Colonic mucosa (tissue), 4 donors: ENCODE measurements at regions not wholly inside any gene's neighbourhood (a gene's known extent, or its start where the extent isn't known, plus 50 kb on each side); places are given as distances from the start of the nearest gene placed in this dataset.
A peak's percentile ranks its signal among the peaks of the same experiment; 100 is the strongest.

Source experiments
- DNase-seq: peaks from one replicate; pipeline ENCODE4 v3.0.0-alpha.2; 2020
- H3K27ac ChIP-seq: fragments of 200-600 bp; one replicate; pipeline ENCODE4 v1.8.0; 2021
- H3K27me3 ChIP-seq: fragments of 200-600 bp; one replicate; pipeline ENCODE4 v1.8.0; 2021
- H3K36me3 ChIP-seq: fragments of 200-600 bp; one replicate; pipeline ENCODE4 v1.8.0; 2021
- H3K4me1 ChIP-seq: fragments of 200-600 bp; one replicate; pipeline ENCODE4 v1.8.0; 2021; ENCODE audit warnings: mild to moderate bottlenecking
- H3K4me3 ChIP-seq: fragments of 200-600 bp; one replicate; pipeline ENCODE4 v1.8.0; 2021
- H3K9ac ChIP-seq, 2 donors: one replicate each; pipeline ENCODE4 v1.7.0; 2013; ENCODE audit warnings: control low read depth in 2 of 2, low read depth in 2 of 2, low read length in 2 of 2
- H3K9me3 ChIP-seq: fragments of 200-600 bp; one replicate; pipeline ENCODE4 v1.8.0; 2021
- CTCF ChIP-seq: fragments of 200-600 bp; IDR thresholded peaks from one replicate; pipeline ENCODE4 v1.8.0; 2022; ENCODE audit warnings: antibody characterized with exemption, mild to moderate bottlenecking
- intact Hi-C: fragments of 100-400 bp; cut with DNase I; formaldehyde crosslinking; loops from one replicate; pipeline ENCODE4 v1.14.1; 2022
- donor health status: healthy.
- donor health status: DM: no; HTN: no; CAD: no.
- donor health status: DM: no; HTN: no; CAD: no.

GRCh38 chr15:29636140-29636539 is 186.1 kb downstream of the TJP1 start:
- TF ChIP-seq CTCF = no peak
- H3K9me3 ChIP-seq = no peaks in the 10 kb centered on the region
- no peak overlapping the region for H3K9ac ChIP-seq
- H3K4me3 ChIP-seq = no peak overlapping the region
- no peaks in the 10 kb centered on the region for H3K36me3 ChIP-seq
- no peak overlapping the region for H3K27ac ChIP-seq
- H3K4me1 ChIP-seq = no peaks in the 10 kb centered on the region
- DNase-seq = peak; percentile 56
- intact Hi-C loops = no loop called here
- H3K27me3 ChIP-seq = no peaks in the 10 kb centered on the region

- Histone ChIP-seq H3K9ac (no peak overlapping the region), H3K27me3 (no peaks in the 10 kb centered on the region), H3K27ac (no peak overlapping the region), H3K9me3 (no peaks in the 10 kb centered on the region), H3K36me3 (no peaks in the 10 kb centered on the region), H3K4me1 (no peaks in the 10 kb centered on the region), H3K4me3 (no peak overlapping the region)
- no peak for TF ChIP-seq CTCF
- no peak for DNase-seq
- intact Hi-C loops = no loop called here
Measured at GRCh38 chr15:29635513-29636098, 186.7 kb downstream of the TJP1 start.

- no peak overlapping the region for H3K9ac ChIP-seq
- intact Hi-C loops = no loop called here
- no peak overlapping the region for H3K4me3 ChIP-seq
- no peaks in the 10 kb centered on the region for H3K27me3 ChIP-seq
- TF ChIP-seq CTCF = no peak
- no peaks in the 10 kb centered on the region for H3K9me3 ChIP-seq
- no peaks in the 10 kb centered on the region for H3K36me3 ChIP-seq
- H3K4me1 ChIP-seq = no peaks in the 10 kb centered on the region
- H3K27ac ChIP-seq = no peak overlapping the region
- no peak for DNase-seq
Measured at GRCh38 chr15:29633971-29634370, 188.3 kb downstream of the TJP1 start.

GRCh38 chr15:29632671-29633406 is 189.4 kb downstream of the TJP1 start:
- intact Hi-C loops = no loop called here
- Histone ChIP-seq H3K27me3 (no peaks in the 10 kb centered on the region), H3K27ac (no peak overlapping the region), H3K36me3 (no peaks in the 10 kb centered on the region), H3K4me1 (no peaks in the 10 kb centered on the region), H3K4me3 (no peak overlapping the region), H3K9me3 (no peaks in the 10 kb centered on the region), H3K9ac (no peak overlapping the region)
- TF ChIP-seq CTCF = no peak
- no peak for DNase-seq

GRCh38 chr15:29631076-29632070 is 190.9 kb downstream of the TJP1 start:
- Histone ChIP-seq H3K9ac (no peak overlapping the region), H3K36me3 (no peaks in the 10 kb centered on the region), H3K27ac (no peak overlapping the region), H3K4me1 (no peaks in the 10 kb centered on the region), H3K9me3 (no peaks in the 10 kb centered on the region), H3K27me3 (no peaks in the 10 kb centered on the region), H3K4me3 (no peak overlapping the region)
- peak; percentile 51 for DNase-seq
- intact Hi-C loops = no loop called here
- no peak for TF ChIP-seq CTCF
